ENCODE measurements at regions not wholly inside any gene's neighbourhood (a gene's known extent, or its start where the extent isn't known, plus 50 kb on each side); places are given as distances from the start of the nearest gene placed in this dataset.
"Not testable (repeated sequence)": the region's sequence is repeated elsewhere in the genome, so short reads cannot be mapped to it uniquely, and the experiment has no call there.

DNA sequence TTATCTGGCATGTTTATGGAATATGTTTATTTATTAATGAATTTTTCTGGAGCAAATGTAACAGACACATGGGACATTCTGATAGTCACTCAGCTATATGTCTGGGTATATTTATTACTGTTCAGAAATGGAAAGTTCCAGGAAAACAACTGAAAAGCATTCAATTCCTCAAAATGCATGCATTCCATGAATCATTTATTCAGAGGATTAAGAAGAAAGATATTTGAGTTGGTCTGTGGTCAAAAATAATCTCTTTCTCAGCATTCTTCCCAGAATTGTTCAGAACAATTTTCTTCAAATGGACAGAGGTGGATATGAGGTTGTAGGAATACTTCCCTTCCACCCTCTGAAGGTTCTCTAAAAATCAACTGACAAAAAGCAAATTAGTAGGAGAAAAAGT, 97.6 kb upstream of the ITGB1 start:
- Histone ChIP-seq H3K9me3 (no peaks in the 10 kb centered on the region), H3K4me3 (no peak overlapping the region), H3K27ac (no peak overlapping the region), H3K36me3 (no peaks in the 10 kb centered on the region), H3K4me1 (replicated peaks) (no peaks in the 10 kb centered on the region), H3K27me3 (replicated peaks; ENCODE audit: insufficient read depth) (no peaks in the 10 kb centered on the region)
- TF ChIP-seq POLR2AphosphoS5 (IDR thresholded peaks at IDR 0.05) (no peak), POLR2A (IDR thresholded peaks at IDR 0.05) (no peak)
- TF ChIP-seq, protein P1, sequence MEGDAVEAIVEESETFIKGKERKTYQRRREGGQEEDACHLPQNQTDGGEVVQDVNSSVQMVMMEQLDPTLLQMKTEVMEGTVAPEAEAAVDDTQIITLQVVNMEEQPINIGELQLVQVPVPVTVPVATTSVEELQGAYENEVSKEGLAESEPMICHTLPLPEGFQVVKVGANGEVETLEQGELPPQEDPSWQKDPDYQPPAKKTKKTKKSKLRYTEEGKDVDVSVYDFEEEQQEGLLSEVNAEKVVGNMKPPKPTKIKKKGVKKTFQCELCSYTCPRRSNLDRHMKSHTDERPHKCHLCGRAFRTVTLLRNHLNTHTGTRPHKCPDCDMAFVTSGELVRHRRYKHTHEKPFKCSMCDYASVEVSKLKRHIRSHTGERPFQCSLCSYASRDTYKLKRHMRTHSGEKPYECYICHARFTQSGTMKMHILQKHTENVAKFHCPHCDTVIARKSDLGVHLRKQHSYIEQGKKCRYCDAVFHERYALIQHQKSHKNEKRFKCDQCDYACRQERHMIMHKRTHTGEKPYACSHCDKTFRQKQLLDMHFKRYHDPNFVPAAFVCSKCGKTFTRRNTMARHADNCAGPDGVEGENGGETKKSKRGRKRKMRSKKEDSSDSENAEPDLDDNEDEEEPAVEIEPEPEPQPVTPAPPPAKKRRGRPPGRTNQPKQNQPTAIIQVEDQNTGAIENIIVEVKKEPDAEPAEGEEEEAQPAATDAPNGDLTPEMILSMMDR (IDR thresholded peaks at IDR 0.05): no peak
- intact Hi-C loops (cut with DNase I): no loop called here
- DNase-seq (ENCODE audit: low spot score): no peak

DNA sequence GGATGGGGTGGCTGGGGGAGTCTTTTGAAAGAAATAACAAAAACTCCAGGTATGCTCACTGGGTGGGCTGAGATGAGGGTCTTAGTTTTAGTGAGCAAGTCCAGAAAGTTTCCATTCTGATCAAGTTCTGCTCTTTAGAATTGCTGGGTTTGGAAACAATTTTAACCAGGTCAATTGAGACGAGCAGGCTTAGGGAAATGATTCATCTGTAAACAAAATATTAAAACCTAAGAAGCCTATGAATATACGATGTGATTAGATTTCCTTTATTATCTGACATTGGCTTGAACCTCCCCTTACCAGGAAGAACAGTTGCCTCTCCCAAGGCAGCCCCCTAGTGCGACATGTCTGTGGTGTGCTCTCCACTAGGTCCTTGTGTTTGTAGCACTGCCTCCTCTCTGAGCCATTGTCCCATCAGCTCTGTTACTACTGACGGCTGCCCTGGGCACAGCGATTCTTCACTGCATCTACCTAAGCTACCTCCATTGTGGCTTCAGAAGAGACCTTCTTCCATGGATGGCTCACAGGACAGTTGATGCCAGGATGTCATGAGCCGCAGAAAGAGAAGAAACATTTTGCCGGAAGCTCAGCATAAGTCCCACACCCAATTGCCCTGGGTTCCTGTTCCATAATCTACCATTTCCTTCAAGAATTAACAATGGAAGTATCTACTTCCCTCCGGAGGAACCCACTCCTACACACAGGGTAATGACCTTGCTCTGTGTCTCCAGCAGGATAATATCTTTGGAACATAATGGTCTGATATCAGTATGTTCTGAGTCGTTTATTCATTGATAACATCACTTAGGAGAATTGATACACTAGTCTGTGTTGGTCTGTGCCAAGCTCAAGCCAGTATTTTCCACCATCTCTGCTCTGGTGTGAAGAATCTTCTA, 95.1 kb upstream of the ITGB1 start:
- no peaks in the 10 kb centered on the region for H3K27me3 ChIP-seq (replicated peaks; ENCODE audit: insufficient read depth)
- H3K27ac ChIP-seq: no peak overlapping the region
- no peak for DNase-seq (ENCODE audit: low spot score)
- TF ChIP-seq POLR2AphosphoS5 (IDR thresholded peaks at IDR 0.05) (no peak), POLR2A (IDR thresholded peaks at IDR 0.05) (no peak)
- TF ChIP-seq, protein P1 (IDR thresholded peaks at IDR 0.05): no peak
- WGBS: 70% methylated on average over 9 of the region's 9 CpGs
- no peaks in the 10 kb centered on the region for H3K36me3 ChIP-seq
- no peak overlapping the region for H3K4me3 ChIP-seq
- H3K4me1 ChIP-seq (replicated peaks): no peaks in the 10 kb centered on the region
- intact Hi-C loops (cut with DNase I): no loop called here
- no peaks in the 10 kb centered on the region for H3K9me3 ChIP-seq

DNA sequence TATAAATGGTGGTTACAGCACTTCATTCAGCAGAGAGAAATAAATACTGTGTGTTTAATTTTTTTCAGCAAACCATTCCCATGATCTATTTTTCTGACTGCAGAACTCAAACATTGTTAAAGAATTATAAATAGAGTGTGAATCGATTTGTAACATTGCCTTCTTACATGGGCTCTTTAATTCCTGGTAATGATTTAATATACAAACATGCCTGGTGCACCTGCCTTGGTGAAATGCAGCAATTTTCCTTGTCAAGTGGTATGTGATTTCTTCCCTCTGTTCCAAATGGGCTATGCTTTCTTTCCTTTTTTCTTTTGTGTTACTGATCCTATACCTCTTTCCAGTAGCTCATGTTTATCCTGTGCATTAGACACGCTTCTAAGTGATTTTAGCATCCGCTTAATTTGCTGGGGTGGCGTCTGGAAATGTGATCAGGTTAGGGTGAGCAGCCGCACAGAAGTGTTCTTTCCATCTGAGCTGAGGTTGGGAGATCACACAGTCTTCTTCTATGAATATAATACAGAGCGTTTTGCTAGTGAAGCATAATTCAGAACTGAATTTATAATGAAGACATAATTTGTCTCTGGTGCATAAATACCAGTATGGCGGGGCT, 94.3 kb upstream of the ITGB1 start:
- H3K36me3 ChIP-seq: no peaks in the 10 kb centered on the region
- H3K9me3 ChIP-seq: no peaks in the 10 kb centered on the region
- TF ChIP-seq POLR2AphosphoS5 (IDR thresholded peaks at IDR 0.05) (no peak), POLR2A (IDR thresholded peaks at IDR 0.05) (no peak)
- TF ChIP-seq, protein P1 (IDR thresholded peaks at IDR 0.05): no peak
- H3K27ac ChIP-seq: no peak overlapping the region
- no peak for DNase-seq (ENCODE audit: low spot score)
- H3K27me3 ChIP-seq (replicated peaks; ENCODE audit: insufficient read depth): no peaks in the 10 kb centered on the region
- 86% methylated on average over 7 of the region's 7 CpGs for WGBS
- no peaks in the 10 kb centered on the region for H3K4me1 ChIP-seq (replicated peaks)
- intact Hi-C loops (cut with DNase I): no loop called here
- no peak overlapping the region for H3K4me3 ChIP-seq

DNA sequence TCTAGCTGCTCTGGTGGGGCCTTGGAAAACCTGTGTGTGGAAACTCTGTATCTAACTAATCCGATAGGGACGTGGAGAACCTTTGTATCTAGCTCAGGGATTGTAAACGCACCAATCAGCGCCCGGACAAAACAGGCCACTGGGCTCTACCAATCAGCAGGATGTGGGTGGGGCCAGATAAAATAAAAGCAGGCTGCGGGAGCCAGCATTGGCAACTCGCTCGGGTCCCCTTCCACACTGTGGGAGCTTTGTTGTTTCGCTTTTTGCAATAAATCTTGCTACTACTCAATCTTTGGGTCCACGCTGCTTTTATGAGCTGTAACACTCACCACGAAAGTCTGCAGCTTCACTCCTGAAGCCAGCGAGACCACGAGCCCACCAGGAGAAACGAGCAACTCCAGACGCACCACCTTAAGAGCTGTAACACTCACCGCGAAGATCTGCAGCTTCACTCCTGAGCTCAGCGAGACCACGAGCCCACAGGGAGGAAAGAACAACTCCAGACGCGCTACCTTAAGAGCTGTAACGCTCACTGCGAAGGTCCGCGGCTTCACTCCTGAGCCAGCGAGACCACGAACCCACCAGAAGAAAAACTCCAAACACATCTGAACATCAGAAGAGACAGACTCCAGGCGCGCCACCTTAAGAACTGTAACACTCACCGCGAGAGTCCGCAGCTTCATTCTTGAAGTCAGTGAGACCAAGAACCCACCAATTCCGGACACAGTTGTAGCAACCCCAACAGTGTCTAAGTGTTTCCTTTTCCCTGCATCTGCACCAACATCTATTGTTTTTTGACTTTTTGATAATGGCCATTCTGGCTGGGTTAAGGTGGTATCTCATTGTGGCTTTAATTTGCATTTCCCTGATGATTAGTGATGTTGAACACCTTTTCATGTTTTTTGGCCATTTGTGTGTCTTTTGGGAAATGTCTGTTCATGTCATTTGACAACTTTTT, 92.2 kb upstream of the ITGB1 start:
- 91% methylated on average over 33 of the region's 33 CpGs for WGBS
- DNase-seq (ENCODE audit: low spot score); H3K36me3 ChIP-seq; intact Hi-C loops (cut with DNase I); H3K4me1 ChIP-seq (replicated peaks); H3K27ac ChIP-seq; H3K9me3 ChIP-seq; H3K4me3 ChIP-seq; H3K27me3 ChIP-seq (replicated peaks; ENCODE audit: insufficient read depth): not testable (repeated sequence)

DNA sequence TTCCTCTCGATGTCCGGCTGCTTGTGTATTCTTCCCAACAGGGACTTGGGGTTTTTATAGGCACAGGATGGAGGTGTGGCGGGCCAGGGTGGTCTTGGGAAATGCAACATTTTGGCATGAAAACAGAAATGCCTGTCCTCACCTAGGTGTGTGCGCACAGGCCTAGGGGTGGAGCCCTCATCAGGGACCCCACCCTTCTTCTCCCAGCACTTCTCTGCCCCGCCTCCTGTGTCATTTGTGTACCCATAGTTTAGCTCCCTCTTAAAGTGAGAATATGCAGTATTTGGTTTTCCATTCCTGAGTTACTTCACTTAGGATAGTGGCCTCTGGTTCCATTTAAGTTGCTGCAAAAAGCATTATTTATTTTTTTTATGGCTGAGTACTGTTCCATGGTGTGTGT, 90.2 kb upstream of the ITGB1 start:
- Histone ChIP-seq H3K36me3 (no peaks in the 10 kb centered on the region), H3K27me3 (replicated peaks; ENCODE audit: insufficient read depth) (no peaks in the 10 kb centered on the region), H3K9me3 (no peaks in the 10 kb centered on the region), H3K4me1 (replicated peaks) (no peaks in the 10 kb centered on the region), H3K4me3 (no peak overlapping the region), H3K27ac (no peak overlapping the region)
- no peak for DNase-seq (ENCODE audit: low spot score)
- TF ChIP-seq POLR2A (IDR thresholded peaks at IDR 0.05) (no peak), POLR2AphosphoS5 (IDR thresholded peaks at IDR 0.05) (no peak)
- TF ChIP-seq, protein P1 (IDR thresholded peaks at IDR 0.05): no peak
- intact Hi-C loops (cut with DNase I): no loop called here
- 97% methylated on average over 5 of the region's 5 CpGs for WGBS

Measured in prostate gland (tissue), 2 donors.